NCI-H2196 (cell line): ENCODE measurements at regions not wholly inside any gene's neighbourhood (a gene's known extent, or its start where the extent isn't known, plus 50 kb on each side); places are given as distances from the start of the nearest gene placed in this dataset.

Experiments
- DNase-seq: peaks from one replicate; lab custom pipeline; 2025; ENCODE audit not compliant: unreplicated experiment; lab: John Stamatoyannopoulos, UW

GRCh38 chr15:38692789-38693062 is 128.1 kb upstream of the RASGRP1 start:
- DNase-seq, result no peak

GRCh38 chr15:38695249-38696108 is 130.9 kb upstream of the RASGRP1 start:
- DNase-seq, result no peak

- DNase-seq, result no peak
Observed at GRCh38 chr15:38696109-38696727, 131.6 kb upstream of the RASGRP1 start.

- DNase-seq, result no peak
Observed at GRCh38 chr15:38696790-38697495, 132.3 kb upstream of the RASGRP1 start.

- no peak for DNase-seq
Observed at GRCh38 chr15:38698254-38698653, 133.6 kb upstream of the RASGRP1 start.

- peak; percentile 37 for DNase-seq
Observed at GRCh38 chr15:38699633-38700230, 135.1 kb upstream of the RASGRP1 start.

- no peak for DNase-seq
Observed at GRCh38 chr15:38701149-38701548, 136.5 kb upstream of the RASGRP1 start.

- DNase-seq, result peak; percentile 57
Observed at GRCh38 chr15:38702178-38702912, 137.7 kb upstream of the RASGRP1 start.

- DNase-seq, result no peak
Observed at GRCh38 chr15:38705436-38706219, 141.0 kb upstream of the RASGRP1 start.

GRCh38 chr15:38706956-38707355 is 142.3 kb upstream of the RASGRP1 start:
- no peak for DNase-seq

GRCh38 chr15:38707802-38708671 is 143.4 kb upstream of the RASGRP1 start:
- DNase-seq, result peak; percentile 11

- no peak for DNase-seq
Observed at GRCh38 chr15:38708672-38709180, 144.1 kb upstream of the RASGRP1 start.

- DNase-seq, result no peak
Observed at GRCh38 chr15:38709196-38709595, 144.6 kb upstream of the RASGRP1 start.

GRCh38 chr15:38714309-38715072 is 149.9 kb upstream of the RASGRP1 start:
- no peak for DNase-seq

GRCh38 chr15:38720893-38721567 is 156.4 kb upstream of the RASGRP1 start:
- no peak for DNase-seq

GRCh38 chr15:38721568-38721945 is 156.9 kb upstream of the RASGRP1 start:
- no peak for DNase-seq

- no peak for DNase-seq
Observed at GRCh38 chr15:38722236-38722635, 157.6 kb upstream of the RASGRP1 start.

GRCh38 chr15:38724827-38725226 is 160.2 kb upstream of the RASGRP1 start:
- no peak for DNase-seq
